ENCODE measurements at regions not wholly inside any gene's neighbourhood (a gene's known extent, or its start where the extent isn't known, plus 50 kb on each side); places are given as distances from the start of the nearest gene placed in this dataset.

DNA sequence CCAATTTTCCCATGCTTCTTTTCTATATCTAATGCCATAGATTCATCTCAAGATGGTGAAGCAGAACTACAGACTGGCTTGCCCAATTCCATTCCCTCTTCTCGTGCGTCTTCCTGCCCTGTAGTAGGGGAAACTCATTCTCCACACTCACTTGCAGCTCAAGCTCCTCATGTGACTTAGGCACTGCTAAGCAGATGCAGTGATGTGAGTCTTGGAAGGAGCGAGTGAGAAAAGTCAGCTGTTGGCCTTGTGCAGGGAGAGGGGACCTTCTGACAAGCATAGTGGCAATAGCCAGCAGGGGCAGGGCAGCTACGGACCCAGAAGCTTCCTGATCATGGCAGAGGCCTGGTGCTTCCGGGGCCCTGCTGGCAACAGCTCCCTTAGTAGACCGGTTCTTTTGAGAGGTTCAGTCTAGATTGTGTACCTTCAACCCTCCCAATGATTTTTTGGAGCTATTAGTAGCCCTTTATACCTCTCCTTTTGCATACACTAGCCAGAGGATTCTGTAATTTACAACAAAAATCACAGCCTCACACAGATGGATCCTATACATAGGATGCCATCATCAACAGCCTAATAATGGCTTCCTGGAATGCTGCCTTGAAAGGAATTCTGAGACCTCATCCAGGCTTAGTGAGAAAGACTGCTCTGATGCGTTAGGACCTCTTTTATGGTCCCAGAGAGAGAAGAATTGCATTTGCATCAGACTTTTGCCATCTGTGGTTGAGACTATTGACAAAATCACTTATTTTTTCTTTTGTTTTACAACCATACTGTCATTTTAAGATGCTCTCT is 121.5 kb upstream of the RIPOR2 start:
- WGBS, 2 experiments (ENCODE audit: extremely low coverage in 1 of 2, insufficient coverage in 1 of 2, insufficient read length in 1 of 2, insufficient replicate concordance in 2 of 2, low coverage in 1 of 2, low lambda C conversion rate in 2 of 2, missing lambda C conversion rate in 1 of 2): 94% methylated on average over 7 of the region's 7 CpGs; no CpG with 5 or more reads in 1 of the 2 experiments
- no peak overlapping the region for H4K91ac ChIP-seq (replicated peaks; ENCODE audit: insufficient read length, low read length)
- H3K27me3 ChIP-seq (replicated peaks in 1 of 4; ENCODE audit: control insufficient read depth in 3 of 4, extremely low read depth in 1 of 4, insufficient read depth in 3 of 4, low read length in 3 of 4): no peaks in the 10 kb centered on the region
- H3K14ac ChIP-seq (ENCODE audit: insufficient read length): no peak overlapping the region
- no peak overlapping the region for H3K23ac ChIP-seq (ENCODE audit: insufficient read length)
- H3K9me3 ChIP-seq (ENCODE audit: insufficient read depth in 2 of 2, low read depth in 1 of 2, low read length in 1 of 2): no peaks in the 10 kb centered on the region
- no peak overlapping the region for H3K4me3 ChIP-seq (ENCODE audit: extremely low read depth in 1 of 4, insufficient read depth in 2 of 4, low read depth in 3 of 4, low read length in 4 of 4)
- H3K23me2 ChIP-seq (ENCODE audit: low read depth, low read length): no peaks in the 10 kb centered on the region
- POLR2A ChIA-PET (ENCODE audit: partially characterized antibody): interaction anchor here (0.9 kb wide), 1 partner anchor 278 kb away, joined by 3 read pairs; no protein-coding TSS in a partner anchor
- no peak overlapping the region for H3K4me2 ChIP-seq (ENCODE audit: insufficient read depth in 1 of 2, low read depth in 2 of 2, low read length in 2 of 2)
- no peaks in the 10 kb centered on the region for H3K36me3 ChIP-seq (ENCODE audit: control insufficient read depth in 2 of 4, insufficient read depth in 4 of 4, low read length in 3 of 4)
- peak overlapping the region; percentile 11; the same call in 1 of the 2 replicates for H2AFZ ChIP-seq (ENCODE audit: low read length)
- DNase-seq (ENCODE audit: low read depth in 1 of 2, low spot score in 2 of 2) (no peak), FAIRE-seq (no peak)
- no peak overlapping the region for H2BK12ac ChIP-seq (ENCODE audit: low read depth, low read length)
- H3K9ac ChIP-seq (replicated peaks in 1 of 4; ENCODE audit: extremely low read depth in 1 of 4, low read depth in 3 of 4, low read length in 3 of 4): no peak overlapping the region
- peaks cover 0 to 10% (median 5%) of the 10 kb centered on the region in 4 experiments; a peak in 6 of 7 replicates for H3K4me1 ChIP-seq (replicated peaks in 1 of 4; ENCODE audit: control insufficient read depth in 3 of 4, insufficient read depth in 4 of 4, low read length in 3 of 4)
- no peak overlapping the region for H3K18ac ChIP-seq (ENCODE audit: extremely low read depth, low read length)
- no peak overlapping the region for H4K5ac ChIP-seq (ENCODE audit: insufficient read length, low read depth, low read length)
- no peak overlapping the region for H2BK120ac ChIP-seq (replicated peaks; ENCODE audit: low read depth, low read length)
- H3K4ac ChIP-seq (replicated peaks; ENCODE audit: insufficient read length, low read depth, low read length): no peak overlapping the region
- H3K79me2 ChIP-seq (ENCODE audit: control insufficient read depth in 1 of 2, insufficient read depth in 2 of 2, low read length in 2 of 2): no peaks in the 10 kb centered on the region
- CTCF ChIA-PET (ENCODE audit: partially characterized antibody): interaction anchor here (0.6 to 1.0 kb wide), 4 partner anchors 10 to 388 kb away, joined by 3 to 4 read pairs (median 4); no protein-coding TSS in a partner anchor
- H2AK5ac ChIP-seq (ENCODE audit: low read depth, low read length): no peak overlapping the region
- no peaks in the 10 kb centered on the region for H4K20me1 ChIP-seq (replicated peaks in 1 of 2; ENCODE audit: control insufficient read depth in 1 of 2, insufficient read depth in 2 of 2, low read length in 2 of 2)
- H3K56ac ChIP-seq (replicated peaks; ENCODE audit: insufficient read length, low read depth, low read length): no peak overlapping the region
- peak overlapping the region; percentile 33; the same call in 1 of the 2 replicates for H2BK15ac ChIP-seq (ENCODE audit: low read length)
- H2BK20ac ChIP-seq (ENCODE audit: low read length): no peak overlapping the region
- H4K8ac ChIP-seq (ENCODE audit: extremely low read depth, insufficient read depth, low read length): no peak overlapping the region
- no peak overlapping the region for H3K27ac ChIP-seq (ENCODE audit: low read depth, low read length)
- no peaks in the 10 kb centered on the region for H3K79me1 ChIP-seq (ENCODE audit: low read depth, low read length)
- H2BK5ac ChIP-seq (ENCODE audit: low read depth, low read length): no peak overlapping the region
- TF ChIP-seq ASH2L (IDR thresholded peaks at IDR 0.05; ENCODE audit: low read length): no peak
- no peak for TF ChIP-seq BRCA1 (IDR thresholded peaks at IDR 0.05; ENCODE audit: low read depth, low read length)
- no peak for TF ChIP-seq CBX5 (IDR thresholded peaks at IDR 0.05; ENCODE audit: low read depth, low read length)
- TF ChIP-seq TCF12 (IDR thresholded peaks at IDR 0.05; ENCODE audit: low read depth, low read length): no peak
- TF ChIP-seq PHF8 (conservative IDR thresholded peaks at IDR 0.05; ENCODE audit: low read depth, low read length): no peak
- TF ChIP-seq MAFK (IDR thresholded peaks at IDR 0.05; ENCODE audit: low read depth, low read length): no peak
- TF ChIP-seq SIRT6 (IDR thresholded peaks at IDR 0.05; ENCODE audit: low read length): no peak
- no peak for TF ChIP-seq ZNF274 (IDR thresholded peaks at IDR 0.05; ENCODE audit: borderline replicate concordance, extremely low read depth, low read length)
- TF ChIP-seq HDAC2 (IDR thresholded peaks at IDR 0.05; ENCODE audit: borderline replicate concordance in 1 of 2, low read depth in 2 of 2, low read length in 2 of 2): no peak
- no peak for TF ChIP-seq CHD2 (IDR thresholded peaks at IDR 0.05; ENCODE audit: low read length)
- TF ChIP-seq E2F6 (IDR thresholded peaks at IDR 0.05): no peak
- TF ChIP-seq SIN3A (conservative IDR thresholded peaks at IDR 0.05 in 1 of 2, IDR thresholded peaks at IDR 0.05 in 1 of 2; ENCODE audit: low read depth in 1 of 2, low read length in 2 of 2): no peak

Measured in H1 (cell line).